HG03442 (cell line): ENCODE measurements at regions not wholly inside any gene's neighbourhood (a gene's known extent, or its start where the extent isn't known, plus 50 kb on each side); places are given as distances from the start of the nearest gene placed in this dataset.
A peak's percentile ranks its signal among the peaks of the same experiment; 100 is the strongest.
"Not testable (repeated sequence)": the region's sequence is repeated elsewhere in the genome, so short reads cannot be mapped to it uniquely, and the experiment has no call there.

Experiments
- ATAC-seq: cut with Tn5 transposase; IDR thresholded peaks from one replicate; pipeline ENCODE4 v1.9.1; 2021; ENCODE audit warnings: mild to moderate bottlenecking, moderate library complexity; ENCODE audit not compliant: unreplicated experiment

DNA sequence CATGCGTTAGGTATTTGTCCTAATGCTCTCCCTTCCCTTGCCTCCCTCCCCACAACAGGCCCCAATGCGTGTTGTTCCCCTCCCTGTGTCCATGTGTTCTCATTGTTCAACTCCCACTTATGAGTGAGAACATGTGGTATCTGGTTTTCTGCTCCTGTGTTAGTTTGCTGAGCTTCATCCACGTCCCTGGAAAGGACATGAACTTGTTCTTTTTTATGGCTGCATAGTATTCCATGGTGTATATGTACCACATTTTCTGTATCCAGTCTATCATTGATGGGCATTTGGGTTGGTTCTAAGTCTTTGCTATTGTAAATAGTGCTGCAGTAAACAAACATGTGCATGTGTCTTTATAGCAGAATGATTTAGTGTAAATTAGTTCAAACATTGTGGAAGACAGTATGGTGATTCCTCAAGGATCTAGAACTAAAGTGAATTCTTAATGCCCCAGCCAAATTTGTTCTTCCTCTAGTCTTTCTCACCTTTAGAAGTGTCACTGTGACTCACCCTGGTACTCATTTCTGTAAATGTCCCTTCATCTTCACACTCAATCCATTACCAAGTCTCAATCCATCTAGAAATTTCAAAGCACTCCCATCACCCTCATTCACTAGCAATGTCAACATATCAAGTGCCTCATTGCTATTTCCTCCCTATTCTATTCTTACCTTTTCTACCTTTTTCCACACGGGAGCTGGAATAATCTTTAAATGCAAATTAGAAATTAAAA, 123.9 kb downstream of the MREG start:
- not testable (repeated sequence) for ATAC-seq

DNA sequence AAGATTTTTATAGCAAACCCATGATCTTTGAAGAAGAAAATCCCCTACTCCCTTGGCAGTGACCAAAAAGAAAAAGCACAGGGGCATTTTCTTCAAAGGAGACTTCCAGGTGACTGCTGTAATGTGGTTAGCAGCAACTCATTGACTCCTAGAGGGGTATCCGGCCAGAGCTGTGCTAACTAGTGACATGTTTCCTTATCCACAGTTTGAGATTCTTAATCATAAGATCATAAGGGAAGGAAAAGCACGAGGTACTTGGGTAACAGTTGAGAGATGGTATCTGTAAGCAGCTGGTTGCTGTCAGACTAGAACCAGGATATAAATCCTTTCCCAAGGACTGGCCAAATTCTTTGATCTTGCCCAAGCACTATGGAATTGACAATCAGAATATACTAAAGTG, 124.7 kb downstream of the MREG start:
- no peak for ATAC-seq

DNA sequence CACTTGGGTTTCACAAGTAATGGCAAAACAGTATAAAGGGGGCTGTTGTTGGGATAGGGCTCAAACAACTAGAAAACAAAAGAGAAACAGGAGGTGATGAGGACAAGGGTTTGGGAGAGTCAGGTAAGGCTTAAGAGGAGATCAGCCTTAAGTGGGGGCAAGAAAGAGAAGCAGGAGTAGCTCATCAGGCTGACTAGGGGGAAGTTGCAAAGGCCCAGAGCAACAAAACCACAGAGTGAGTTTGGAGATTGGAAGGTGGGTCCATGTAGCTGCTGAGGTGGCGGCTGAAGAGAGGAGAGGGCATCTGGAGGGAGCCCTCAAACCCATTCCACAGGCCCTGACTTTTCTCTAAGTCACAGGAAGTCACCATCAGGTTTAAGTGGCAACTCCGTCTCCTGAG, 126.0 kb downstream of the MREG start:
- no peak for ATAC-seq

DNA sequence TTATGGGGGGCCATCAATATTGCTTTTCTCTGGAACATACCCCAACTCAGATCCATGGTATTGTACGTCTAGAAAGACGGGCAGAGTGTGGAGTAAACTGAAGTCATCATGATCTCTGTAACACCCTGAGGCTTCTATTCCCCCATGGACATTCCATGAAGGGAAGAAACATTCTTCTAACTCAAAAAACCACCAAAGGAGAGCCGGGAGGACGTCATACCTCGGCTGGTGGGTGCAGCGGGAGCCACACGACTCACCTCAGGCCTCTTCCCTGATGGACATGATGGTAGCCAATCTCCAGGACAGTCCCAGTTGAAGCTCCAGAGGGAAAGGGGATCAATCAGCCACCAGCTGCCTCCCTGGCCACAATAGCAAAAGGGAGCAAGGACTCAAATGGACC, 127.3 kb downstream of the MREG start:
- no peak for ATAC-seq

DNA sequence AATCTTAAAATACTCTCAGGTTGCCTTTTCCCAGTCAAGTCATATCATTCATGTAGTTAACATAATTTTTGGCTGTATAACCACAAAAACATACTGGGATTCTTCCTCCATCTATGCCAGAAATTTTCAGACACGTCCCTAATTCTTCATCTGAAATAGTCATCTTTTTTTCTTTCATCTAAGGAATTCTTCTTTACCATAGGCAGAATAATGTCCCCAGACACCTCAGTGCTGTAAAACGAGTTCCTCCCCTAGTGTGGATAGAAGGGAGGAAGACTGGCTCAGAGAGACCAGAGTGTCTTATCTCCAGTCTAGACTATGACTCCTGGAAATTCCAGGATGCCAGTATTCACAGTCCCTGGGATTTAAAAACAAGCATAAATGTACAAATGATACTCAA, 127.8 kb downstream of the MREG start:
- no peak for ATAC-seq

DNA sequence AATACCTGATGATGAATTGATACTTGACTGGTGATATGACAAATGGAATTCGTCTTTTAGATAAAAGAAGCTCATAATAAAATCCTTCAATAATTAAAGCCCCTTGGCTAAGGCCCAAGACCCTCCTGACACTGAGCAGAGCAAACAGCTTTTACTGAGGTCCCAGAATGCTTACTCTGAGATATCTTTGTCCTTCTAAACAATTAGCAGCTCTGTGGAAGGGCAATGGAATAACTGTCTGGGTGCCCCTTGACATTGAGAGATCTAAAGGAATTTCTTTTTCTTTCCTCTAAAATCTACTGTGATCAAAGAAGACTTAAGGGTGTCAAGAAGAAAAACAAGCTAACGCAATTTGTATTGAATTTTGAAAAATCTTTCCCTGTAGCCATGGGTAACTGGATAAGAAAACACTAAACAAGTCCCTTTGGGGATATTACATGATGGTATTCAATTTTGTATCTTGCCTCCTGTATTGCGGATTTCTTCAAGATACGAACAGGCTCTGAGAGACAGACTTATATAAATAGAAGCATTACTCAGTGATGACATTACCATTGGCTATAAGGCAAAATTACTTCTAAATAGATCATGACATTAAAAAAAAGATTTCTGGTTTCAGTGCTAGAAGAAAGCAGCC, 128.8 kb downstream of the MREG start:
- no peak for ATAC-seq

DNA sequence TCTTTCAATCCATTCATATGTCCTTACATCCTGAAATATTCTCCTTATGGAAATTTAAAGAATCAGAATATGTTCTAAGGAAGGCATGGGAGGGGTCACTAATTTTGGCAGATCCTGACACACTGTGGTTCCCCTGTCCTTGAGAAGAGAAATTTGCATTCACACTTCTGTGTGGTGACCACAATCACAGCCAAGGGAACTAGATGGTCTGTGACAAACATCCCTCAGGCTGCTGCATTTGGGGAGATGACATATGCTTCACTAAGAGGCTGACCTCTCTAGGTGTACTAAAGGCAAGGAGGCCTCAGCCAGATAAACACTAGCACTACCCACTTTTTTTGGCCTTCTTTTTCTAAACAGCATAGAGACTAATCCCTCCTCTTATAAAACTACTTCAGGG, 129.6 kb downstream of the MREG start:
- ATAC-seq: peak; percentile 62

DNA sequence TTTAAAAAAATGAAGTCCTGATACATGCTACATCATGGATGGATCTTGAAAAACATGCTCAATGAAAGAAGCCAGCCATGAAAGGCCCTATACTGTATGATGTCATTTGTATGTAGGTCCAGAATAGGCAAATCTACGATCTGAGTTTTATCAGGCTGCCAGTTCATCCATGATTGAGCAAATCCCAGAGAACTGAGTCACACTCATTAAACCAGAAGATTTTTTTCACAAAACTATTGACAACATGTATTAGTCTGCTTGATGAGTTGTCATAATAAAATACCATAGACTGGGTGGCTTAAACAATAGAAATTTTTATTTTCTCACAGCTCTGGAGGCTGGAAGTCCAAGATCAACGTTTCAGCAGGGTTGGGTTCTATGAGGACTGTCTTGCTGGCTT, 130.7 kb downstream of the MREG start:
- no peak for ATAC-seq

DNA sequence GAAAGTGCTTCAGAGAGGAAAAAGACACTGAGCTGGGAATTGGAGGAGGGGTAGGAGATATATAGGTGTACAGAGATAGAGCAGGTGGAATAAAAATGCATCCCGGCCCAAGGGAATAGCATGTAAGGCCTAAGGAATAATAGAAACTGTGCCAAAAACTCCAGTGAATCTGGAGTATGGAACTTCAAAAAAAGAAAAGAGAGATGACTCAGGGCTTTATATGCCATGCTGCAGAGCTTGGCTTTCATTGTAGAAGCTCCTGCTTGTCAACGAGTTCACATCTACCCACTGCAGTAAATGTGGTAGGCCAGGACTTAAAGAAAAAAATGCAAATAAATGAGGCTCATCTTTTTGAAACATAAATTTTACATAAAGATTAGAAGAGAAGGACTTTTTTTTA, 131.8 kb downstream of the MREG start:
- no peak for ATAC-seq

DNA sequence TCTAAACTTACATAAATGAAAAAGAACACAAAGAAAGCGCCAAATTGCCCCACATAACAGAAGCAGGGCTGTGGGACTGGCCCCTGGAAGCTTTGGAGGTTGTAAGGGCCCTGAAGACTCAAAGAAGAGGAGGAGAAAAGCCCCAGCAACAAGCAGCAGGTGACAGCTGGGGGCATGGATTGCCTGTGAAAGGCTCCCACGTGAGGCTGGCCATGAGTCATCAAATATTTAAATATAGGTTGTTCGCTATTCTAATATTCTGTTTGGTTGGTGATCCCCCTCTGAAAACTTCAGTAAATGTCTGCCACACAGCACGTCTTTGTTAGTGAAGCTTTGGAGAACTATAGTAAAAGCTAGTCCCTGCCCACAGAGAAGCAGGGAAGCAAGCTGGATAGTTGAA, 132.4 kb downstream of the MREG start:
- peak; percentile 86 for ATAC-seq

DNA sequence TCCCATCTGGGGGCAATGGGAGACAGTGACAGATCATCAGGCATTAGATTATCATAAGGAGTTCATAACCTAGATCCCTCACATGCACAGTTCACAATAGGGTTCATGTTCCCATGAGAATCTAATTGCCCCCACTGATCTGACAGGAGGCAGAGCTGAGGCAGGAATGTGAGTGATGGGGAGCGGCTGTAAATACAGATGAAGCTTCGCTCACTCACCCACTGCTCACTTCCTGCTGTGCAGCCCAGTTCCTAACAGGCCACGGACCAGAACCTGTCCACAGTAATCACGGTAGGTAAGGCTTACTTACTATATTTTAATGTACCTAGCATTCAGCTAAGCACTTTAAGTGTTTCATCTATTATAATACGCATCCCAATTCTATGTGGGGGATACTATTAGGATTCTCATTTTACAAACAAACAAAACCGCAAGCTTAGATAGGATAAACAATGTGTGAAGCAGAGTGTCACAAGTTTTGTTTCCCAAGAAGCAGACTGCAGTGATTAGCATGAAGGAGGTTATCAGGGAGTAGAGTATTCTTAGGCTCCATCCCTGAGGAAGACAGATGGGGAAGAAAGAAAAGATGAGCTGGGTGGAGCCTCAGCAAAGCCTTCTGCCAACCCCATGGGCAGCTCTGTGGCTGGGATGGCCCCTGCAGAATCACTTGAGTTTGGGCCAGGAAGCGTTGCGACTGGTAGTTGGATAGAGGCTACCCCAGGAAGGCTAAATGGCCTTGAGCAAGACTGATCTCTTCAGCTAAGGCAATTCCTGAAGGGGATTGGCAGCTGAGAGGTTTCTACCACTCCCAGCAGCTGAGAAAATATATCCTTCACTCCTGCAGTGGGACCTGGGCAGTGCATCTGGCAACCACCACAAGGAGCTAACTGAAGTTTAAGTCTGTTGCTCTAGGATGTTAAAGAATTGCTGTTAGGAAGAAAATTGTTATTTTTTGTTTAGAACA, 133.1 kb downstream of the MREG start:
- no peak for ATAC-seq

DNA sequence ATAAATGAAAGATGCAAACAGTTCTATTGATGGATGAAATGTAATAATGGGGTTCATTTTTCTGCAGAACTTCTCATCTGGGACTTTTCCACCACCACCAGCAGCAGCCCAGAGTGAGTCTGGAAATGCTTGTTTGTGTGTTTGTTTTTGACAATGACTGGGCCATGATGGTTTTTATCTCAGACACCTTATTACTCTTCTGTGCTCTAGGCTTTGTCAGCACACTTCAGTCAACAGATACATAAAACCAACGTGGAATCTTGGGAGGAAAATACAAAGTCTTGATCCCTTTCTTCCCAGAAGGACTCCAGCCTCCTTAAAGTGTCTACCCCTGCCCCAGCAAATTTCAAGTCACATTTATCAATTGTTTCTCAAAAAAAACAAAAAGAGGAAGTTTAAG, 134.0 kb downstream of the MREG start:
- ATAC-seq: no peak

DNA sequence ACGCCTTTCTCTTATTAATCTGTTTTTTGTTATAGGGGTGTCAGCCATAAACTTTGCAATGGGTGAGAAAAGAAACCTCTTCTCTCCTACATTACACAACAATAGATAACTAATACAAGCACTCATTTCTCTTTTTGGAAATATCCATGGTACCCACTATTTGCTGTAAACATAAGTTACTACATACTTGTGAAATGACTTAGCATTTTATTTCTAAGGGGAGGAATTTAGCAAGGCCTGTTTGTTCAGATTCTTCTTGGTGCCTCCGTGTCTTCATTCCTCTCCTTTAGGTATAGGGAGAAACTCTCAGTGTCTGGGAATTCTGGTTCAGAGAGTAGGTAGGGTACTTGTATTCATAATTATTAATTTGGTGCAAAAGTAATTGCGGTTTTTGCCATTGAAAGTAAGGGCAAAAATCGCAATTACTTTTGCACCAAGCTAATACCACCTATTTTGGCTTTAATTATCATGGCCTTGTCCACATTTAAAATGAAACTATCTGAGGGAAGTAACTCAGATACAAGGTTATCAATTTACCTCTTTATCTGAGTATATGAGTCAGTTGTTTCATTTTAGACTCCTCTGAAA, 134.8 kb downstream of the MREG start:
- no peak for ATAC-seq

DNA sequence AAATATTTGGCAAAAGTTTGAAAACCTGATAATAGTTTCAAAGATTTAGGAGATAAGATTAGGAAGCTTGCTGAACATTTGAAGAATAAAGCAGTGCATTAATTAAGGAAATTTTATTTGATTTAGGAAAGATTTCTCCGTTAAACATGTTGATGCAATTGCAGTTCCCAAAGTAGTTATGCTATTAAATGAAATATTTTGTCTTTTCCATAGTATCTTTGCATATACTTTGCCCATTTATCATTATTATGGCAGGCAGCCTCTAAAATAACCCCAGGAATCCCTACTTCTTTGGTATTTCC, 136.5 kb downstream of the MREG start:
- no peak for ATAC-seq

DNA sequence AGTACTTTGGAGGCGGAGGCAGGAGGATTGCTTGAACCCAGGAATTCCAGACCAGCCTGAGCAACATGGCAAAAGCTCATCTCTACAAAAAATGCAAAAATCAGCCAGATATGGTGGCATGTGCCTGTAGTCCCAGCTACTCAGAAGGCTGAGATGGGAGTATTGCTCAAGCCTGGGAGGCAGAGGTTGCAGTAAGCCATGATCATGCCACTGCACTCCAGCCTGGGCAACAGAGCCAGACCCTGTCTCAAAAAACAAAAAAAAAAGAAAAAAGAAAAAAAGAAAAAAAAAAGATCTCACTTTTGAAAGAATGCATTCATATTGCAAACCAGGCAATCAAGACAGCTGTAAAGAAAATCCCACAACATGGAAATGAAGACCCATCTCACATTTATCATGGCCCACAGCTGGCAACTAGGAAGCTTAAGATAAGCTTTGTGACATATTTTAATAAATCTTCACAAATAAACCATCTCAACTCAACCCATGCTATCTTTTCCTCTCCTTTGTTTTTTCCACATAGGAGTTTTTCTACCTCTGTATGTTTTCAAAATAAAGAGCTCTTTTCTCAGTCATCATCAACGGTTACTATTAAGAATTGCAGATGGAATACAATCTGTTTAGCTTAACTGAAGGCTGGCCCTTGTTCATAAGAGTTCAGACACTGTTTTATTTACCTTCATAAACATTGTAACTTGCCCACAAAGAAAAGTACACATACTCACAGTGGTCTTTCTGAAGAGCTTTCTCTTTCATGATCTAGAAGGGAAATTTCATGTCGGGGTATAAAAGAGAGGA, 137.0 kb downstream of the MREG start:
- ATAC-seq: no peak

DNA sequence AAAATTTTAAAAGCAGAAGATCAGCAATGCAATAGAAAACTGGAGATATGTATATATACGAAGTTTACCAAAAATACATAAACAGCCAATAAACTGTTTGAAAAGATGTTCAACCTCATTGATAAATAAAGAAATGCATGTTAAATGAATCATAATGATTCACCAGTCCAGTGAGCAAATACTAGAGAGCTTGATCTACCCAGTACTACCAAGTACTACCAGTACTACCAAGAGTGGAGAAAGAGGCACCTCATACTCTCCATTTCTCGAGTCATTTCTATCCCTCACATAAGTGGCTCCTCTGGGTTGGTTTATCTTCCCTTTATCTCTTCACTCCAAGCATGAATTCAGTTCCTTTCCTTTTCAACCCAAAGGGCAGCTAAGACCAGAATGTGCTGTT, 138.9 kb downstream of the MREG start:
- no peak for ATAC-seq

DNA sequence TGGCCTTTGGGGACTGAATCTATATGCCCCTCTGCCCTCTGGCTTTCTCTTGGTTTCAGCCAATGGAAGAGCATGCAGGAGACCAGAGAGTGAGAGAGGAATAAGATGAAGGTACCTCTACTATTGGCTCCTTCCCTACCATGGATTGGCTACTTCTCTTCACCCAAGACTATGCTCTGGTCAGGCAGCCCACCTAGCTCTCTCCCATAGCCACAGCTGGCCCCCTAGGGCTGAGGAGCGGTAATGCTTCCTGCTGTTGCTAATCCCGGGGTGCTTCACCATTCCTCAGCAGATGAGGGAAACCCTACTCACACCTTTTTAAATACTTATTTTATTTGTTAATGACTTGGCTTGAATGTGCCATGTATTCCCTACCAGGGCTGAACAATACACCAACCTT, 142.4 kb downstream of the MREG start:
- no peak for ATAC-seq

DNA sequence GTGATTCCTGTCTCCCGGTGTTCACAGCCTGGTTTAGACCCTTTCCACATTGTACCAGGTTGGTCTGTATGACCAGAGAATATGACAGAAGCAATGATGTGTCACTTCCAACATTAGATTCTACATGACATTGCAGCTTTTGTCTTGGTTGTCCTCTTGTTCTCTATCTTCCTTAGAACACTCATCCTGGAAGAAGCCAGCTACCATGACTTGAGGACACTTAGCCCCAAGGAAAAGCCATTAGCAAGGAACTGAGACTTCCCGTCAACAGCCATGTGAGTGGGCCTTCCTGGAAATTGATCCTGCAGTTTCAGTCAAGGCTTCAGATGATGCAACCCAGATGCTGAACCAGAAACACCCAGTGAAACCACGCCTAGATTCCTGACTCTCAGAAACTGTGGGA, 143.3 kb downstream of the MREG start:
- ATAC-seq: no peak

DNA sequence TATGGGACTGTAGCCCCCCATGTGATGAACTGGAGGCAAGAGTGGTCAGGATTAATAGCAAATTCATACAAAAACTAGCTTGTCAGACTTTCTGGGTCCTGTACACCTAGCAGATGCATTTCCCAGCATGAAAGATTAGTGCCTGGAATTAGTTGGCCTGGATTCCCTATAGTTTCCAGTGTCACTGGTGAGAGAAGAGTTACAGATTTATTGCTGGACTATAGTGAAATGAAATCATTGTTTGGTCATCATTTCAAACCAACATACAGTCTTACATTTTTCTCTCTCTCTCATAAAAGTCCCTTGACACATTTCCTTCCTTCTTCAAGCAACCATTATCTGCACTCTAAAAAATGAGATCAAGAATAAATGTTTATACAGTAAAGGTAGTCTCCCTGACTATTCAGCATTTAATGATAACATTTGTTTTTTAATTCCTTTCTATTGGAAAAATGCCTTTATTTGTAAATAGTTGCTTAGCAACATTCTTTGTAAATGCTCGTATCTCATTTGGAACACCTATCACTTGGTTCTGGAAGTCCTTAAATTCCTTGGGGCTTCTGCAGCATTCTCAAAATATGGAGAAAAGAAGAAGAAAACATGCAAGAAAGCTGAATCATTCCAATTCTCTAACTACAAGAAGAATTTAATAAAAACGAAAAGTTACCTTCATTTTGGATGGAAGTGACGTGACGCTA, 144.4 kb downstream of the MREG start:
- ATAC-seq: no peak

DNA sequence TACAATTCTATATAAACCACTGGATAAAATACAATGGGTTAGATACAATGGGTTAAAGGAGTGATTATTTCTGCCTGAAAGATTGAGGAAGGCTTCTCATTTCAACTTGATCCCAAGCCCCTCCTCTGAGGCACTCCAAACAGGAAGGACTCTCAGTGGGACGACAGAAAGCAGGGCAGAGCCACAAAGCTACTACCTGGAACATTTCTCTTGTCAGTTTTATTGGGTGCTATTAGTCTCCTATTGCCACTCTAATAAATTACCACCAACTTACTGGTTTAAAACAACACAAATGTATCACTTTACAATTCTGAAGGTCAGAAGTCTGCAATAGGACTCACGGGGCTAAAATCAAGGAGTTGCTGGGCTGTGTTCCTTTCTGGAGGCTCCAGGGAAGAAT, 146.7 kb downstream of the MREG start:
- no peak for ATAC-seq
